ENCODE measurements at regions not wholly inside any gene's neighbourhood (a gene's known extent, or its start where the extent isn't known, plus 50 kb on each side); places are given as distances from the start of the nearest gene placed in this dataset.

DNA sequence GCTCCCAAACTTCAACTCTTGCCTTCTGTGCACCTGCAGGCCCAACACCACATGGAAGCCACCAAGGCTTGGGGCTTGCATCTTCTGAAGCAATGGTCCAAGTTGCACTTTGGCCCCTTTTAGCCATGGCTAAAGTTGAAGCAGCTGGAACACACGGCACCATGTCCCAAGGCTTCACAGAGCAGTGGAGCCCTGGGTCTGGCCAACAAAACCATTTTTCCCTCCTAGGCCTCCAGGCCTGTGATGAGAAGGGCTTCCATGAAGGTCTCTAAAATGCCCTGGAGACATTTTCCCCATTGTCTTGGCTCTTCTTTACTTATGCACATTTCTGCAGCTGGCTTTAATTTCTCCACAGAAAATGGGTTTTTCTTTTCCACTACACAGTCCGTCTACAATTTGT is 61.3 kb upstream of the CYSLTR1 start:
- TF ChIP-seq TAF1 (IDR thresholded peaks at IDR 0.05; ENCODE audit: borderline replicate concordance, low read depth, low read length) (no peak), POLR2A (IDR thresholded peaks at IDR 0.05; ENCODE audit: low read depth, low read length) (no peak), POLR2AphosphoS5 (IDR thresholded peaks at IDR 0.05; ENCODE audit: low read depth, low read length) (no peak)
